ENCODE measurements at regions not wholly inside any gene's neighbourhood (a gene's known extent, or its start where the extent isn't known, plus 50 kb on each side); places are given as distances from the start of the nearest gene placed in this dataset.

DNA sequence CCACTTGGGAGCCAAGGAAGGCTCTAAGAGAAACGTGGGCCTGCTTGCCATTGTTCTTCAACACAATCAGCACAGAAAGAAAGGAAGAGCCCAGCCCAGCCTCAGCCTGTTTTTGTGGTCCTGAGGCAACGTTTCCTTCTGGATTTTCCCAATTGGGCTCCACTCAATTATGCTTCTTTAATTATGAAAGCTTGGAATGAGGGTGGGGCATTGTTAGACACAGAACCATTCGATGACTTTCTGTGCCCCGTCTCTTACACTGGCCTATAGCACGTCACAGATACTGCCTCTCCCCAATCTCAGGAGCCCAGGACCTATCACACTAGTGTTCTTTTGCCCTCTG lies 207.4 kb downstream of the ZFP36L2 start:
- no peak for TF ChIP-seq EZH2phosphoT487 (IDR thresholded peaks at IDR 0.05; ENCODE audit: insufficient read depth, low read depth)
- no peak for TF ChIP-seq EZH2 (IDR thresholded peaks at IDR 0.05; ENCODE audit: insufficient read depth, poor library complexity, severe bottlenecking)
